22Rv1 (cell line): ENCODE measurements at regions not wholly inside any gene's neighbourhood (a gene's known extent, or its start where the extent isn't known, plus 50 kb on each side); places are given as distances from the start of the nearest gene placed in this dataset.

Experiments used
- CTCF ChIP-seq: fragments of 450-650 bp; IDR thresholded peaks from 2 replicates; pipeline ENCODE4 v1.5.1; 2017; ENCODE audit warnings: mild to moderate bottlenecking
- ZFX ChIP-seq: fragments of 450-650 bp; IDR thresholded peaks from 2 replicates; pipeline ENCODE4 v1.6.1; 2017; ENCODE audit warnings: antibody characterized with exemption, borderline replicate concordance

GRCh38 chr5:125153231-125153630 is 406.8 kb upstream of the ZNF608 start:
- no peak for TF ChIP-seq CTCF
- no peak for TF ChIP-seq ZFX
